Neural progenitor cell (in vitro differentiated cells): ENCODE measurements at regions not wholly inside any gene's neighbourhood (a gene's known extent, or its start where the extent isn't known, plus 50 kb on each side); places are given as distances from the start of the nearest gene placed in this dataset.
A peak's percentile ranks its signal among the peaks of the same experiment; 100 is the strongest.

ENCODE experiments used
- DNase-seq: peaks from one replicate; pipeline ENCODE4 v3.0.0-alpha.2; 2016; ENCODE audit warnings: low spot score
- H2AFZ ChIP-seq: fragments of 200-600 bp; sonication (generic); replicated peaks from 2 replicates; pipeline ENCODE4 v1.6.1; 2016; ENCODE audit warnings: antibody characterized with exemption
- H3F3A ChIP-seq: fragments of 200-600 bp; sonication (generic); 2 replicates; pipeline ENCODE4 v1.6.1; 2016; ENCODE audit warnings: antibody characterized with exemption, low read depth
- H3K27ac ChIP-seq: fragments of 200-600 bp; sonication (generic); 2 replicates; pipeline ENCODE4 v1.5.1; 2016; ENCODE audit warnings: mild to moderate bottlenecking
- H3K27me3 ChIP-seq: fragments of 200-600 bp; sonication (generic); 2 replicates; pipeline ENCODE4 v1.6.1; 2016; ENCODE audit warnings: mild to moderate bottlenecking, moderate library complexity
- H3K36me3 ChIP-seq: fragments of 200-600 bp; sonication (generic); 2 replicates; pipeline ENCODE4 v1.5.1; 2016
- H3K4me1 ChIP-seq: fragments of 200-600 bp; sonication (generic); 2 replicates; pipeline ENCODE4 v1.6.1; 2016; ENCODE audit warnings: mixed run types
- H3K4me2 ChIP-seq: fragments of 200-600 bp; sonication (generic); 2 replicates; pipeline ENCODE4 v1.6.1; 2016
- H3K4me3 ChIP-seq: fragments of 200-600 bp; sonication (generic); 2 replicates; pipeline ENCODE4 v1.5.1; 2016
- H3K79me2 ChIP-seq: fragments of 200-600 bp; sonication (generic); 2 replicates; pipeline ENCODE4 v1.6.1; 2016; ENCODE audit warnings: low read depth
- H3K9ac ChIP-seq: fragments of 200-600 bp; sonication (generic); 2 replicates; pipeline ENCODE4 v1.6.1; 2016
- H3K9me3 ChIP-seq: fragments of 200-600 bp; sonication (generic); 2 replicates; pipeline ENCODE4 v1.5.1; 2016; ENCODE audit warnings: low read depth
- H4K20me1 ChIP-seq: fragments of 200-600 bp; sonication (generic); 2 replicates; pipeline ENCODE4 v1.6.1; 2016; ENCODE audit warnings: low read depth
- H3K27ac Mint-ChIP-seq: 3 replicates; pipeline ENCODE4 v1.8.0; 2021; ENCODE audit warnings: mixed read lengths
- H3K27me3 Mint-ChIP-seq: 2 replicates; pipeline ENCODE4 v1.8.0; 2022; ENCODE audit warnings: low read depth, mild to moderate bottlenecking, inconsistent platforms, moderate library complexity, mixed read lengths; ENCODE audit not compliant: insufficient read depth
- H3K36me3 Mint-ChIP-seq: 3 replicates; pipeline ENCODE4 v1.8.0; 2021; ENCODE audit warnings: mixed read lengths
- H3K4me1 Mint-ChIP-seq: 3 replicates; pipeline ENCODE4 v1.8.0; 2021; ENCODE audit warnings: mixed read lengths
- H3K4me3 Mint-ChIP-seq: 3 replicates; pipeline ENCODE4 v1.8.0; 2021; ENCODE audit warnings: mild to moderate bottlenecking, moderate library complexity, mixed read lengths
- H3K9me3 Mint-ChIP-seq: 3 replicates; pipeline ENCODE4 v1.8.0; 2020; ENCODE audit warnings: mixed read lengths
- CTCF ChIP-seq: fragments of 200-600 bp; sonication (generic); IDR thresholded peaks from 2 replicates; pipeline ENCODE4 v1.5.1; 2017; ENCODE audit warnings: antibody characterized with exemption, mild to moderate bottlenecking
- EZH2 ChIP-seq: fragments of 200-600 bp; sonication (generic); IDR thresholded peaks from 2 replicates; pipeline ENCODE4 v1.6.1; 2017; ENCODE audit warnings: antibody characterized with exemption, mild to moderate bottlenecking, moderate library complexity
- EZH2phosphoT487 ChIP-seq: fragments of 200-600 bp; sonication (generic); IDR thresholded peaks from 2 replicates; pipeline ENCODE4 v1.6.1; 2017; ENCODE audit warnings: antibody characterized with exemption

- Histone ChIP-seq H3K9ac (no peak overlapping the region), H3K36me3 (no peaks in the 10 kb centered on the region), H3K4me2 (no peak overlapping the region), H3K4me3 (no peak overlapping the region), H3K9me3 (no peaks in the 10 kb centered on the region), H3K27me3 (no peaks in the 10 kb centered on the region), H3K79me2 (no peaks in the 10 kb centered on the region), H3K4me1 (peaks cover 16% of the 10 kb centered on the region), H2AFZ (no peak overlapping the region), H4K20me1 (no peaks in the 10 kb centered on the region), H3K27ac (no peak overlapping the region), H3F3A (peaks cover 6% of the 10 kb centered on the region)
- Mint-ChIP-seq H3K9me3 (no peaks in the 10 kb centered on the region), H3K4me1 (peaks cover 9% of the 10 kb centered on the region), H3K27ac (no peak overlapping the region), H3K36me3 (no peaks in the 10 kb centered on the region), H3K27me3 (peaks cover 2% of the 10 kb centered on the region), H3K4me3 (no peak overlapping the region)
- TF ChIP-seq EZH2 (no peak), CTCF (no peak), EZH2phosphoT487 (no peak)
- no peak for DNase-seq
Observed at GRCh38 chr5:60259730-60260129, 366.2 kb upstream of the PDE4D start.

- no peak overlapping the region for H3K4me3 ChIP-seq
- DNase-seq = no peak
- H3K27ac ChIP-seq = no peak overlapping the region
- no peaks in the 10 kb centered on the region for H3K9me3 ChIP-seq
- Mint-ChIP-seq H3K27me3 (no peaks in the 10 kb centered on the region), H3K4me1 (peaks cover 3% of the 10 kb centered on the region), H3K4me3 (no peak overlapping the region), H3K27ac (no peak overlapping the region), H3K9me3 (no peaks in the 10 kb centered on the region), H3K36me3 (no peaks in the 10 kb centered on the region)
- no peaks in the 10 kb centered on the region for H3K27me3 ChIP-seq
- no peaks in the 10 kb centered on the region for H3F3A ChIP-seq
- H4K20me1 ChIP-seq = no peaks in the 10 kb centered on the region
- peak overlapping the region; percentile 11 for H2AFZ ChIP-seq
- no peaks in the 10 kb centered on the region for H3K79me2 ChIP-seq
- H3K9ac ChIP-seq = no peak overlapping the region
- TF ChIP-seq EZH2phosphoT487 (no peak), EZH2 (no peak), CTCF (no peak)
- no peaks in the 10 kb centered on the region for H3K36me3 ChIP-seq
- no peak overlapping the region for H3K4me2 ChIP-seq
- peaks cover 9% of the 10 kb centered on the region for H3K4me1 ChIP-seq
Observed at GRCh38 chr5:60257596-60258271, 364.2 kb upstream of the PDE4D start.

- no peaks in the 10 kb centered on the region for H3K79me2 ChIP-seq
- no peaks in the 10 kb centered on the region for H3K36me3 ChIP-seq
- H3K27me3 ChIP-seq = no peaks in the 10 kb centered on the region
- no peaks in the 10 kb centered on the region for H4K20me1 ChIP-seq
- H3K27ac Mint-ChIP-seq = no peak overlapping the region
- no peaks in the 10 kb centered on the region for H3K9me3 ChIP-seq
- no peak for DNase-seq
- no peaks in the 10 kb centered on the region for H3K9me3 Mint-ChIP-seq
- no peak overlapping the region for H3K9ac ChIP-seq
- H2AFZ ChIP-seq = no peak overlapping the region
- H3K4me1 ChIP-seq = no peaks in the 10 kb centered on the region
- H3K4me3 ChIP-seq = no peak overlapping the region
- H3K4me2 ChIP-seq = no peak overlapping the region
- H3K36me3 Mint-ChIP-seq = no peaks in the 10 kb centered on the region
- H3K27ac ChIP-seq = no peak overlapping the region
- no peak for TF ChIP-seq CTCF
- no peak overlapping the region for H3K4me3 Mint-ChIP-seq
- no peaks in the 10 kb centered on the region for H3K4me1 Mint-ChIP-seq
- no peaks in the 10 kb centered on the region for H3F3A ChIP-seq
- H3K27me3 Mint-ChIP-seq = no peaks in the 10 kb centered on the region
Observed at GRCh38 chr5:60256546-60256945, 363.0 kb upstream of the PDE4D start.
